Liver (tissue), 3 donors: ENCODE measurements at regions not wholly inside any gene's neighbourhood (a gene's known extent, or its start where the extent isn't known, plus 50 kb on each side); places are given as distances from the start of the nearest gene placed in this dataset.

Experiments used
- TF ChIP-seq, protein P1 (sequence below): IDR thresholded peaks from 2 replicates; pipeline ENCODE4 v1.6.1; 2016; ENCODE audit warnings: antibody characterized with exemption
- TF ChIP-seq, protein P2 (sequence below): fragments of 150-350 bp; IDR thresholded peaks from 2 replicates; pipeline ENCODE4 v1.5.1; 2017; ENCODE audit warnings: improper control_type of control experiment, low read depth, low read length; ENCODE audit not compliant: missing input control
- donor health status: healthy.
- donor health status: healthy.

DNA sequence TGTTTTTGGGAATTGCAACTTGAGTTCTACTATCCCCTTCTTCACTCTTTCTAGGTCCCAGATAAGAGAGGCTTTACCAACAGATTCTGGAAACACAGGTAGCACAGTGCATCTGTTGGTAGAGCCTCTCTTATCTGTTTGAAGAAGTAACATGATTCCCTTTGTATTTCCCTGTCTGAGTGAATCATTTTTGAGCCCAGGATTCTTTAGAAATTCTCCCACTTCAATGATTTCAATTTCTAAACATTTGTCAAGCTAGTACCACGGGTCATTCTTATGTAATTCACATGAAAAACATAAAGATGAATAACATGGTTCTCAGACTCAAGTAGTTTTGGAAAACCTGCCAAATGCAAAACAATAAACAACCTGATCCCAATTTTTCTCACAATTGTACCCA, 72.0 kb upstream of the DUSP10 start:
- TF ChIP-seq, protein P1, sequence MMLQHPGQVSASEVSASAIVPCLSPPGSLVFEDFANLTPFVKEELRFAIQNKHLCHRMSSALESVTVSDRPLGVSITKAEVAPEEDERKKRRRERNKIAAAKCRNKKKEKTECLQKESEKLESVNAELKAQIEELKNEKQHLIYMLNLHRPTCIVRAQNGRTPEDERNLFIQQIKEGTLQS = no peak
- TF ChIP-seq, protein P2, sequence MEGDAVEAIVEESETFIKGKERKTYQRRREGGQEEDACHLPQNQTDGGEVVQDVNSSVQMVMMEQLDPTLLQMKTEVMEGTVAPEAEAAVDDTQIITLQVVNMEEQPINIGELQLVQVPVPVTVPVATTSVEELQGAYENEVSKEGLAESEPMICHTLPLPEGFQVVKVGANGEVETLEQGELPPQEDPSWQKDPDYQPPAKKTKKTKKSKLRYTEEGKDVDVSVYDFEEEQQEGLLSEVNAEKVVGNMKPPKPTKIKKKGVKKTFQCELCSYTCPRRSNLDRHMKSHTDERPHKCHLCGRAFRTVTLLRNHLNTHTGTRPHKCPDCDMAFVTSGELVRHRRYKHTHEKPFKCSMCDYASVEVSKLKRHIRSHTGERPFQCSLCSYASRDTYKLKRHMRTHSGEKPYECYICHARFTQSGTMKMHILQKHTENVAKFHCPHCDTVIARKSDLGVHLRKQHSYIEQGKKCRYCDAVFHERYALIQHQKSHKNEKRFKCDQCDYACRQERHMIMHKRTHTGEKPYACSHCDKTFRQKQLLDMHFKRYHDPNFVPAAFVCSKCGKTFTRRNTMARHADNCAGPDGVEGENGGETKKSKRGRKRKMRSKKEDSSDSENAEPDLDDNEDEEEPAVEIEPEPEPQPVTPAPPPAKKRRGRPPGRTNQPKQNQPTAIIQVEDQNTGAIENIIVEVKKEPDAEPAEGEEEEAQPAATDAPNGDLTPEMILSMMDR = no peak
